Lower leg skin (tissue), 4 donors: ENCODE measurements at regions not wholly inside any gene's neighbourhood (a gene's known extent, or its start where the extent isn't known, plus 50 kb on each side); places are given as distances from the start of the nearest gene placed in this dataset.

Experiments used
- DNase-seq, 2 donors: peaks; one replicate each; pipeline ENCODE4 v3.0.0-alpha.2; 2019; ENCODE audit warnings: low spot score in 2 of 2
- H3K4me3 ChIP-seq: fragments of 200-600 bp; sonication (generic); 2 replicates; pipeline ENCODE4 v1.5.1; 2017; ENCODE audit warnings: mild to moderate bottlenecking, low read depth; ENCODE audit not compliant: poor library complexity, severe bottlenecking
- POLR2A ChIP-seq, 2 donors: fragments of 450-650 bp; IDR thresholded peaks; one replicate each; pipeline ENCODE4 v1.6.1; 2016 to 2017; ENCODE audit warnings: antibody characterized with exemption in 2 of 2, mild to moderate bottlenecking in 1 of 2, moderate library complexity in 1 of 2
- WGBS, 2 donors: methylation state at CpG; one replicate each; pipeline ENCODE4 v1.1.5; 2018; 5-methylcytosine and 5-hydroxymethylcytosine counted together
- intact Hi-C: fragments of 100-400 bp; cut with DNase I; formaldehyde crosslinking; loops from one replicate; pipeline ENCODE4 v1.15.0; 2023; ENCODE audit warnings: low total_unique reads
- TF ChIP-seq, protein P1 (sequence below), 3 donors: fragments of 450-650 bp; IDR thresholded peaks; one replicate each; pipeline ENCODE4 v1.5.1; 2016; ENCODE audit warnings: antibody characterized with exemption in 3 of 3, mild to moderate bottlenecking in 3 of 3, moderate library complexity in 2 of 3

DNA sequence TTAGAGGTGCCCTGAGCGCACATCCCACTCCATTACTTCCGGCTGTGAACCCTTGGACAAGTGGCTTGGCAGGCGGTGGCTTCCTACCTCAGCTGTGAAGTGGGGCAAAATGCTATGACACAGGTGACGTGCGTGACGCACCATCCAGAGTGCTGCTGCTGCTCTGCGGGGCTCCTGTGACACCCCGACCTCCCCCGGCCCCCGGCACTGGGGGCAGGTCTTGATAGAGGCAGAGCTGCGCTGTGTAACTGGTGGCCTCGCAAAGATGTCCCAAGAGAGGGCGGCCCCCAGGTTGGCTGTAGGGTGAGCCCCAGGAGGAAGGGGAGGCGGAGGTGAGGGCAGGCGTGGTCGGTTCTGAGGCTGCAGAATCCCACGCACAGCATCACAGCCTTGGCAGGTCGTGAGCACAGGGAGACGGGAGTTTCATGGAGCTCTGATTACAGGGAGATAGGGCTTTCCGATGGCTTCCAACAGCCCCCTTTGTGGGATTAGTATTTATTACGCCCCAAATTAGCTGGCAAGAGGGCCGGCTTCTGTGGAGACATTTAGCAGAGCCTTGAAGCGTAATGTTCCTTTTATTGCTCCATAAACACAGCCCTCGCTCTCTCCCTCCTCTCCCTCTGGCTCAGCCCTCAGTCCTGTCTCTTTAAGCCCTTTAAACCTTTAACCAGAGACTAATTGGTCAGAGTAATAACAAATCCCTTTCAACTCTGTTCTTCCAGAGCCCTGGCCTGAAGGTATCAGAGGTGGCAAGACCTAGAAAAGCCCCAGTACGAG is 328.1 kb downstream of the C16orf95 start:
- WGBS, 2 donors, result 70 to 74% methylated on average over 23 to 25 of the region's 25 CpGs
- TF ChIP-seq POLR2A (IDR thresholded peaks at IDR 0.05), result no peak
- TF ChIP-seq, protein P1, sequence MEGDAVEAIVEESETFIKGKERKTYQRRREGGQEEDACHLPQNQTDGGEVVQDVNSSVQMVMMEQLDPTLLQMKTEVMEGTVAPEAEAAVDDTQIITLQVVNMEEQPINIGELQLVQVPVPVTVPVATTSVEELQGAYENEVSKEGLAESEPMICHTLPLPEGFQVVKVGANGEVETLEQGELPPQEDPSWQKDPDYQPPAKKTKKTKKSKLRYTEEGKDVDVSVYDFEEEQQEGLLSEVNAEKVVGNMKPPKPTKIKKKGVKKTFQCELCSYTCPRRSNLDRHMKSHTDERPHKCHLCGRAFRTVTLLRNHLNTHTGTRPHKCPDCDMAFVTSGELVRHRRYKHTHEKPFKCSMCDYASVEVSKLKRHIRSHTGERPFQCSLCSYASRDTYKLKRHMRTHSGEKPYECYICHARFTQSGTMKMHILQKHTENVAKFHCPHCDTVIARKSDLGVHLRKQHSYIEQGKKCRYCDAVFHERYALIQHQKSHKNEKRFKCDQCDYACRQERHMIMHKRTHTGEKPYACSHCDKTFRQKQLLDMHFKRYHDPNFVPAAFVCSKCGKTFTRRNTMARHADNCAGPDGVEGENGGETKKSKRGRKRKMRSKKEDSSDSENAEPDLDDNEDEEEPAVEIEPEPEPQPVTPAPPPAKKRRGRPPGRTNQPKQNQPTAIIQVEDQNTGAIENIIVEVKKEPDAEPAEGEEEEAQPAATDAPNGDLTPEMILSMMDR (IDR thresholded peaks at IDR 0.05), result no peak
- no peak for DNase-seq
- H3K4me3 ChIP-seq, result no peak overlapping the region
- intact Hi-C loops, result no loop called here

DNA sequence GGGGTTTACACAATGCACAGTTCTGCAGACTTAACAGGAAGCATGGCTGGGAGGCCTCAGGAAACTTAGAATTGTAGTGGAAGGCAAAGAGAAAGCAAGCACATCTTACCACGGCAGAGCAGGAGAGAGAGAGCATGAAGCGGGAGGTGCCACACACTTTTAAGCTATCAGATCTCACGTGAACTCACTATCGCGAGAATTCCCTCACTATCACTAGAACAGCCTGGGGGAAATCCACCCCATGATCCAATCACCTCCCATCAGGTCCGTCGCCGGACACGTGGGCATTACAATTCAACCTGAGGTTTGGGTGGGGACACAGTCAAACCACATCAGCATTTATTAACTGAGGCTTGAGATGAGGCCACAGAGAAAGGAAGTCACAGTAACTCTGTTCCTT is 326.7 kb downstream of the C16orf95 start:
- no peak overlapping the region for H3K4me3 ChIP-seq
- intact Hi-C loops, result no loop called here
- TF ChIP-seq, protein P1 (IDR thresholded peaks at IDR 0.05), result no peak
- TF ChIP-seq POLR2A (IDR thresholded peaks at IDR 0.05), result no peak
- 48 to 60% methylated on average over 9 of the region's 9 CpGs for WGBS, 2 donors
- no peak for DNase-seq

DNA sequence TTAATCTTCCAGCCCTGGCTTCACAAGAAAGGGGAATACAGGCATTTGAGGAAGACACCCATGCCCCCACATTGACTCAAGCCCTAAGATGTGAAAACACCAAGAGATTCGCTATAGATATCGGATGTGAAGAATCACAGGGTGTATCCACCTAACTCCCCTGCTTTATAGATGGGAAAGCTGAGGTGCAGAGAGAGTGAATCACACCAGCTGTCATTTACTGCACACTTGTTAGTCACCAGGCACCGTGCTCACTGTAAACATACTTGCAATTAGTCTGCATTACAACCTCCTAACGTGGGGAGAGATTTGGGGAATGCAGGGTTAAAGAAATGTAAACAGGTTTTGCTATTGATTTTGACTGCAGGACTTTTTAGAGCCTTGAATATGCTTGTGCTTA is 325.5 kb downstream of the C16orf95 start:
- intact Hi-C loops, result no loop called here
- WGBS, 2 donors, result 62 to 66% methylated on average over 4 of the region's 4 CpGs
- no peak overlapping the region for H3K4me3 ChIP-seq
- no peak for DNase-seq
- no peak for TF ChIP-seq POLR2A (IDR thresholded peaks at IDR 0.05)
- TF ChIP-seq, protein P1 (IDR thresholded peaks at IDR 0.05), result no peak

DNA sequence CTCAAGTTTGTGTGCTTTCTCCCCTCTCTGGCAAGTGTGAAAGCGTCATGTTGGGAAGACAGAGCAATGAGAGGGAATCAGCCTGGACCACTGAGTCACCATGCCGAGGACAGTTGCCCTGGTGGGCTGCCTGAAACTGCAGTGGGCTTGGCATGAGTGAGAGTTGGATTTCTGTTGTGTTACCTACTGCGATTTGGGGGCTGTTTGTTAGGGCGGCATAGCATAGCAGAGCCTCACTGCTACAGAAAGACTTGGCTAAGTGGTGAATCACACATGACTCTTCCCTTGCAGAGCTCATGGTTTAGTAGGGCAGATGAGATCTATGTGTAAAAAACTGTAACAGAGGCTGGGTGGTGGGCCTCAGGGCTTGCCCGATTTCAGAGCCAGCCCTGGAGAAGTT is 324.6 kb downstream of the C16orf95 start:
- intact Hi-C loops, result no loop called here
- TF ChIP-seq POLR2A (IDR thresholded peaks at IDR 0.05), result no peak
- TF ChIP-seq, protein P1 (IDR thresholded peaks at IDR 0.05), result no peak
- WGBS, 2 donors, result 89 to 90% methylated on average over 5 of the region's 5 CpGs
- no peak overlapping the region for H3K4me3 ChIP-seq
- DNase-seq, result no peak

DNA sequence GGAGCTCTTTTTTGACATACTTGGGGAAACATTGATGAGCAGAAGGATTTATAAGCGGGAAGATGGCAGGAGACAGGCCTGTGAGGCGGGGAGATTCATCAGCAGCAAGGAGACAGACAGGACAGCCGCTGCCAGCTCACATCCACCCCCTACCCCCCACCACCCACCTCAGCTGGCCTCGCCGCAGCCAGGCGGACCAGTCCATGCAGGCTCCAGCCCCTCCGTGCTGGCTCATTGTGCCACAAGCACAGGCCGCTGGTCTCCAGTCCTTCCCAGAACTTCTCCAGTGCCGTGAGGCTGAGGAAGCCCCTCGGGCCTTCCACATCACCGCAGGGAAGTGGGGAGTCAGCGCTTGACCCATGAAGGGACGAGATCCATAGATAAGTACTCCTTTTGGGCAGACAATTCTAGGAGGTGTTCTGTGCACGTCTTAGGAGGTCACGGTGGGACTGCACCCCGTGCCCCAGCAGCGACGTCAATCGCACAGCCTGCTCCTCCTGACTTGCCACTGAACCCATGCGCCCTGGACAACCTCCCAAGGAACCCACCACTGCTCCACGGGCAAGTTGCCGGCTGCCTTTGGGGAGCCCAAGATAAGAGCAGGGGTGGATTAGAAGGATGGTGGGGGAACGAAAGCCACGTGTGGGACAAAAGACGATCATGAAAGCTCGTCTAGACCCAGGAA is 323.6 kb downstream of the C16orf95 start:
- no peak for DNase-seq
- no peak for TF ChIP-seq POLR2A (IDR thresholded peaks at IDR 0.05)
- TF ChIP-seq, protein P1 (IDR thresholded peaks at IDR 0.05), result no peak
- intact Hi-C loops, result no loop called here
- 89% methylated on average over 25 to 26 of the region's 26 CpGs for WGBS, 2 donors
- H3K4me3 ChIP-seq, result no peak overlapping the region
